ENCODE measurements at regions not wholly inside any gene's neighbourhood (a gene's known extent, or its start where the extent isn't known, plus 50 kb on each side); places are given as distances from the start of the nearest gene placed in this dataset.

- WGBS (ENCODE audit: insufficient coverage, low coverage, low lambda C conversion rate, missing lambda C conversion rate) = 70% methylated on average over 3 of the region's 4 CpGs
Measured at GRCh38 chr6:156392648-156393047, 384.5 kb upstream of the ARID1B start.

GRCh38 chr6:156391977-156392376 lies 385.2 kb upstream of the ARID1B start:
- Histone ChIP-seq H3K27ac (no peak overlapping the region), H3K9me3 (no peaks in the 10 kb centered on the region), H3K4me1 (no peaks in the 10 kb centered on the region), H3K27me3 (peaks cover 0 to 5% of the 10 kb centered on the region in 2 donors), H3K36me3 (no peaks in the 10 kb centered on the region), H3K4me3 (no peak overlapping the region)
- TF ChIP-seq POLR2A (IDR thresholded peaks at IDR 0.05) (no peak), CTCF (IDR thresholded peaks at IDR 0.05) (no peak)
- ATAC-seq (no peak), DNase-seq (no peak)
- 86% methylated on average over 4 of the region's 4 CpGs for WGBS (ENCODE audit: insufficient coverage, low coverage, low lambda C conversion rate, missing lambda C conversion rate)
- intact Hi-C loops (cut with DNase I) = no loop called here

More at GRCh38 chr6:156392648-156393047, 384.5 kb upstream of the ARID1B start:
- Histone ChIP-seq H3K4me1 (no peaks in the 10 kb centered on the region), H3K9me3 (no peaks in the 10 kb centered on the region), H3K4me3 (no peak overlapping the region), H3K27me3 (peaks cover 0 to 5% of the 10 kb centered on the region in 2 donors), H3K27ac (no peak overlapping the region), H3K36me3 (no peaks in the 10 kb centered on the region)
- ATAC-seq (no peak), DNase-seq (no peak)
- TF ChIP-seq CTCF (IDR thresholded peaks at IDR 0.05) = no peak
- TF ChIP-seq POLR2A (IDR thresholded peaks at IDR 0.05) = no peak
- intact Hi-C loops (cut with DNase I) = no loop called here

GRCh38 chr6:156391061-156391672 lies 386.0 kb upstream of the ARID1B start:
- DNase-seq (no peak), ATAC-seq (no peak)
- 64% methylated on average over 10 of the region's 11 CpGs for WGBS (ENCODE audit: insufficient coverage, low coverage, low lambda C conversion rate, missing lambda C conversion rate)
- TF ChIP-seq CTCF (IDR thresholded peaks at IDR 0.05) (no peak), POLR2A (IDR thresholded peaks at IDR 0.05) (no peak)
- Histone ChIP-seq H3K4me1 (no peaks in the 10 kb centered on the region), H3K36me3 (no peaks in the 10 kb centered on the region), H3K27me3 (peaks cover 0 to 5% of the 10 kb centered on the region in 2 donors), H3K9me3 (no peaks in the 10 kb centered on the region), H3K4me3 (no peak overlapping the region), H3K27ac (no peak overlapping the region)
- intact Hi-C loops (cut with DNase I) = no loop called here

- no peak overlapping the region for H3K27ac ChIP-seq
- WGBS (ENCODE audit: insufficient coverage, low coverage, low lambda C conversion rate, missing lambda C conversion rate) = 62% methylated on average over 3 of the region's 3 CpGs
- ATAC-seq (no peak), DNase-seq (no peak)
- H3K36me3 ChIP-seq = no peaks in the 10 kb centered on the region
- TF ChIP-seq POLR2A (IDR thresholded peaks at IDR 0.05) (no peak), CTCF (IDR thresholded peaks at IDR 0.05) (no peak)
- H3K4me1 ChIP-seq = no peaks in the 10 kb centered on the region
- no peak overlapping the region for H3K4me3 ChIP-seq
- no peaks in the 10 kb centered on the region for H3K9me3 ChIP-seq
- H3K27me3 ChIP-seq = no peaks in the 10 kb centered on the region
- intact Hi-C loops (cut with DNase I) = no loop called here
Measured at GRCh38 chr6:156390621-156391020, 386.6 kb upstream of the ARID1B start.

- no peaks in the 10 kb centered on the region for H3K9me3 ChIP-seq
- no peaks in the 10 kb centered on the region for H3K36me3 ChIP-seq
- DNase-seq (no peak), ATAC-seq (no peak)
- H3K27ac ChIP-seq = no peak overlapping the region
- H3K4me3 ChIP-seq = no peak overlapping the region
- no peaks in the 10 kb centered on the region for H3K27me3 ChIP-seq
- H3K4me1 ChIP-seq = no peaks in the 10 kb centered on the region
- TF ChIP-seq POLR2A (IDR thresholded peaks at IDR 0.05) = no peak
- no peak for TF ChIP-seq CTCF (IDR thresholded peaks at IDR 0.05)
- intact Hi-C loops (cut with DNase I) = no loop called here
- 70% methylated on average over 8 of the region's 10 CpGs for WGBS (ENCODE audit: insufficient coverage, low coverage, low lambda C conversion rate, missing lambda C conversion rate)
Measured at GRCh38 chr6:156389296-156389695, 387.9 kb upstream of the ARID1B start.
